GM18951 (cell line): ENCODE measurements at regions not wholly inside any gene's neighbourhood (a gene's known extent, or its start where the extent isn't known, plus 50 kb on each side); places are given as distances from the start of the nearest gene placed in this dataset.

Experiments
- POLR2A ChIP-seq: IDR thresholded peaks from 4 replicates; pipeline ENCODE4 v1.6.1; 2011; ENCODE audit warnings: mild to moderate bottlenecking; ENCODE audit not compliant: insufficient read length, insufficient read depth; ENCODE audit errors: extremely low read depth
- in situ Hi-C: fragments of 300-500 bp; cut with MboI; formaldehyde crosslinking; loops from one replicate; pipeline ENCODE4 v1.12.0; 2022; ENCODE audit warnings: low sequenced_read_pairs, mixed read lengths, inconsistent platforms; ENCODE audit not compliant: unreplicated experiment

- in situ Hi-C loops, result no loop called here
- no peak for TF ChIP-seq POLR2A
Measured at GRCh38 chr6:85396159-85396808, 53.6 kb upstream of the NT5E start.

GRCh38 chr6:85395746-85396145, 54.1 kb upstream of the NT5E start:
- in situ Hi-C loops, result no loop called here
- no peak for TF ChIP-seq POLR2A

- no peak for TF ChIP-seq POLR2A
- in situ Hi-C loops, result no loop called here
Measured at GRCh38 chr6:85394853-85395538, 54.9 kb upstream of the NT5E start.

GRCh38 chr6:85394199-85394598, 55.7 kb upstream of the NT5E start:
- in situ Hi-C loops, result no loop called here
- TF ChIP-seq POLR2A, result no peak

- TF ChIP-seq POLR2A, result no peak
- in situ Hi-C loops, result no loop called here
Measured at GRCh38 chr6:85392379-85392778, 57.5 kb upstream of the NT5E start.

- in situ Hi-C loops, result no loop called here
- TF ChIP-seq POLR2A, result no peak
Measured at GRCh38 chr6:85390775-85391174, 59.1 kb upstream of the NT5E start.

- TF ChIP-seq POLR2A, result no peak
- in situ Hi-C loops, result no loop called here
Measured at GRCh38 chr6:85390105-85390728, 59.7 kb upstream of the NT5E start.

- TF ChIP-seq POLR2A, result no peak
- in situ Hi-C loops, result no loop called here
Measured at GRCh38 chr6:85389151-85389797, 60.6 kb upstream of the NT5E start.

- in situ Hi-C loops, result no loop called here
- TF ChIP-seq POLR2A, result no peak
Measured at GRCh38 chr6:85388531-85388930, 61.4 kb upstream of the NT5E start.

- in situ Hi-C loops, result no loop called here
- no peak for TF ChIP-seq POLR2A
Measured at GRCh38 chr6:85385636-85386315, 64.1 kb upstream of the NT5E start.

- TF ChIP-seq POLR2A, result no peak
- in situ Hi-C loops, result no loop called here
Measured at GRCh38 chr6:85383042-85383441, 66.8 kb upstream of the NT5E start.

- in situ Hi-C loops, result no loop called here
- TF ChIP-seq POLR2A, result no peak
Measured at GRCh38 chr6:85382541-85382940, 67.3 kb upstream of the NT5E start.

- no peak for TF ChIP-seq POLR2A
- in situ Hi-C loops, result no loop called here
Measured at GRCh38 chr6:85372915-85373270, 77.0 kb upstream of the NT5E start.

GRCh38 chr6:85372188-85372914, 77.5 kb upstream of the NT5E start:
- in situ Hi-C loops, result no loop called here

More at GRCh38 chr6:85372188-85372914, 77.5 kb upstream of the NT5E start:
- TF ChIP-seq POLR2A, result no peak
